Fibroblast of skin of left quadriceps (primary cell): ENCODE measurements at regions not wholly inside any gene's neighbourhood (a gene's known extent, or its start where the extent isn't known, plus 50 kb on each side); places are given as distances from the start of the nearest gene placed in this dataset.

Experiments
- DNase-seq, 2 experiments: peaks; one replicate each; pipeline ENCODE4 v3.0.0-alpha.2; 2013; ENCODE audit warnings: low read depth in 2 of 2

- DNase-seq = no peak
These were observed 193.0 kb downstream of the URB2 start for GRCh38 chr1:229819091-229819490.

GRCh38 chr1:229822026-229822425, 196.0 kb downstream of the URB2 start:
- no peak for DNase-seq

GRCh38 chr1:229825042-229825441, 199.0 kb downstream of the URB2 start:
- no peak for DNase-seq

- no peak for DNase-seq
These were observed 202.4 kb downstream of the URB2 start for GRCh38 chr1:229828461-229828860.

GRCh38 chr1:229832695-229833094, 206.6 kb downstream of the URB2 start:
- DNase-seq = no peak

- DNase-seq = no peak
These were observed 208.2 kb downstream of the URB2 start for GRCh38 chr1:229834230-229834629.

GRCh38 chr1:229835226-229835625, 209.2 kb downstream of the URB2 start:
- no peak for DNase-seq

GRCh38 chr1:229836324-229836723, 210.3 kb downstream of the URB2 start:
- DNase-seq = no peak

GRCh38 chr1:229838204-229838603, 212.2 kb downstream of the URB2 start:
- DNase-seq = no peak

GRCh38 chr1:229839800-229840199, 213.8 kb downstream of the URB2 start:
- DNase-seq = no peak

- no peak for DNase-seq
These were observed 215.2 kb downstream of the URB2 start for GRCh38 chr1:229841230-229841629.

- no peak for DNase-seq
These were observed 216.5 kb downstream of the URB2 start for GRCh38 chr1:229842302-229843255.

- no peak for DNase-seq
These were observed 217.7 kb downstream of the URB2 start for GRCh38 chr1:229843627-229844238.

GRCh38 chr1:229844675-229845074, 218.6 kb downstream of the URB2 start:
- no peak for DNase-seq

- DNase-seq = no peak
These were observed 219.5 kb downstream of the URB2 start for GRCh38 chr1:229845410-229846138.

- no peak for DNase-seq
These were observed 220.3 kb downstream of the URB2 start for GRCh38 chr1:229846351-229846750.

- DNase-seq = no peak
These were observed 218.0 kb upstream of the GALNT2 start for GRCh38 chr1:229848752-229849677.

GRCh38 chr1:229851511-229851910, 215.5 kb upstream of the GALNT2 start:
- DNase-seq = no peak

- DNase-seq = no peak
These were observed 213.3 kb upstream of the GALNT2 start for GRCh38 chr1:229853751-229854150.

- no peak for DNase-seq
These were observed 212.4 kb upstream of the GALNT2 start for GRCh38 chr1:229854620-229855019.

GRCh38 chr1:229856009-229856650, 210.9 kb upstream of the GALNT2 start:
- DNase-seq = no peak
